Activated B cell treated with CpG ODN at 0.5 μM for 24 hours (primary cell): ENCODE measurements at regions not wholly inside any gene's neighbourhood (a gene's known extent, or its start where the extent isn't known, plus 50 kb on each side); places are given as distances from the start of the nearest gene placed in this dataset.

Source experiments
- ATAC-seq: fragments of 200-7000 bp; cut with Tn5 transposase; one replicate; pipeline ENCODE4 v1.10.0; 2021; ENCODE audit warnings: low read depth, mild to moderate bottlenecking, moderate library complexity
- CTCF ChIA-PET: fragments of 350-600 bp; sonication (Branson Sonifier 250); formaldehyde crosslinking; loops from one replicate; lab custom pipeline; 2021; ENCODE audit warnings: antibody characterized with exemption; lab: Charles Lee
- POLR2A ChIA-PET: fragments of 350-600 bp; sonication (Branson Sonifier 250); formaldehyde crosslinking; loops from one replicate; lab custom pipeline; 2021; ENCODE audit warnings: antibody characterized with exemption; lab: Charles Lee
- DNase-seq: peaks from one replicate; pipeline ENCODE4 v3.0.0; 2022
- H3K27ac Mint-ChIP-seq: one replicate; pipeline ENCODE4 v1.8.0; 2020; ENCODE audit warnings: mixed read lengths
- H3K27me3 Mint-ChIP-seq: one replicate; pipeline ENCODE4 v1.8.0; 2021; ENCODE audit warnings: mixed read lengths
- H3K36me3 Mint-ChIP-seq: one replicate; pipeline ENCODE4 v1.8.0; 2021; ENCODE audit warnings: low read depth, mixed read lengths
- H3K4me1 Mint-ChIP-seq: one replicate; pipeline ENCODE4 v1.8.0; 2021; ENCODE audit warnings: mixed read lengths
- H3K4me3 Mint-ChIP-seq: one replicate; pipeline ENCODE4 v1.8.0; 2020; ENCODE audit warnings: mild to moderate bottlenecking, mixed read lengths
- H3K9me3 Mint-ChIP-seq: one replicate; pipeline ENCODE4 v1.8.0; 2020; ENCODE audit warnings: mixed read lengths
- intact Hi-C: fragments of 100-400 bp; cut with micrococcal nuclease; formaldehyde crosslinking; loops from one replicate; pipeline ENCODE4 v1.15.1; 2024
- TF ChIP-seq, protein P1 (sequence below): fragments of 200-600 bp; IDR thresholded peaks from one replicate; pipeline ENCODE4 v1.8.0; 2022; ENCODE audit warnings: antibody characterized with exemption, mild to moderate bottlenecking

DNA sequence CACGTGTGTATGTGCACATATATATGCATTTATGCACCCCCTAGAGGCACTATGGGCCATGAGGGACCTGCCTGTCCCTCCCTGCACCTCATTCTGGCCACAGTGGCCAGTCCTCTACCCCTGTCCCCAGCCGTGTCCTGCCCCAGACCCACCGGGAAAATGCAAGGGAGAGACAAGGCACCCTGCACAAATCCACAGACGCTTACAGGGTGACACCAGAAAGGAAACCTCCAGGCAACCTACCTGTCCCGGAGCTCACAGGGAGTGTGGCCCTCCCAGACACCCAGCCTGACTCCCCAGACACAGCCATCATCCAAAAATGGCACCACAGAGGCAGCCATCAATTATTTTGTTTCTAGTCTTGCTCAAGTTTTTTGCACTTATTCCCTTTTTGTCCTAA lies 440.4 kb downstream of the SOX9 start:
- H3K4me1 Mint-ChIP-seq: no peaks in the 10 kb centered on the region
- no peak overlapping the region for H3K27ac Mint-ChIP-seq
- TF ChIP-seq, protein P1, sequence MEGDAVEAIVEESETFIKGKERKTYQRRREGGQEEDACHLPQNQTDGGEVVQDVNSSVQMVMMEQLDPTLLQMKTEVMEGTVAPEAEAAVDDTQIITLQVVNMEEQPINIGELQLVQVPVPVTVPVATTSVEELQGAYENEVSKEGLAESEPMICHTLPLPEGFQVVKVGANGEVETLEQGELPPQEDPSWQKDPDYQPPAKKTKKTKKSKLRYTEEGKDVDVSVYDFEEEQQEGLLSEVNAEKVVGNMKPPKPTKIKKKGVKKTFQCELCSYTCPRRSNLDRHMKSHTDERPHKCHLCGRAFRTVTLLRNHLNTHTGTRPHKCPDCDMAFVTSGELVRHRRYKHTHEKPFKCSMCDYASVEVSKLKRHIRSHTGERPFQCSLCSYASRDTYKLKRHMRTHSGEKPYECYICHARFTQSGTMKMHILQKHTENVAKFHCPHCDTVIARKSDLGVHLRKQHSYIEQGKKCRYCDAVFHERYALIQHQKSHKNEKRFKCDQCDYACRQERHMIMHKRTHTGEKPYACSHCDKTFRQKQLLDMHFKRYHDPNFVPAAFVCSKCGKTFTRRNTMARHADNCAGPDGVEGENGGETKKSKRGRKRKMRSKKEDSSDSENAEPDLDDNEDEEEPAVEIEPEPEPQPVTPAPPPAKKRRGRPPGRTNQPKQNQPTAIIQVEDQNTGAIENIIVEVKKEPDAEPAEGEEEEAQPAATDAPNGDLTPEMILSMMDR: no peak
- no peak for ATAC-seq
- no peaks in the 10 kb centered on the region for H3K36me3 Mint-ChIP-seq
- no peaks in the 10 kb centered on the region for H3K9me3 Mint-ChIP-seq
- H3K4me3 Mint-ChIP-seq: no peak overlapping the region
- H3K27me3 Mint-ChIP-seq: peaks cover 3% of the 10 kb centered on the region
- DNase-seq: no peak
- POLR2A ChIA-PET: no interaction called here
- intact Hi-C loops: loop anchor here (5.0 kb wide), 1 partner anchor 696 kb away; no protein-coding TSS in a partner anchor
- CTCF ChIA-PET: interaction anchor here (0.8 to 3.0 kb wide), 3 partner anchors 25 to 808 kb away, joined by 4 to 14 read pairs (median 4); no protein-coding TSS in a partner anchor

DNA sequence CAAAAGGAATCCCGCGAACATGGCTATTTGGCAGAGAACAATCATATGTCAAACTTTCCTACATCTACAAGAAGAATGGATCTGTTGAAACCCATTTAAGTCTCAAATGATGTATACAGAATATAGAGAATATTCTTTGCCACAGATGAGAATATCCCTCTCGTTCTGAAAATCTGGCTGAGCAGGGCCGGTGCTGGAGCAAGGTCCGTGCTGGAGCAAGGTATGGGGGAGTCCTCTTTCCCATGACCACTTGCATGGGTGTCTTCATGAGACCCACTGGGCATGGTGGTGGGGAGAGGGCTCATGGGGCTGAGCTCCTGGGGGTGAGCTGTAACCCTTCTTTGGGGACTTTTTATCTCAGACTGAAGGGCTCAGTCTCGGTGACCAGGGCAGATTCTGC lies 440.9 kb downstream of the SOX9 start:
- intact Hi-C loops: loop anchor here (5.0 kb wide), 1 partner anchor 696 kb away; no protein-coding TSS in a partner anchor
- Mint-ChIP-seq H3K27ac (no peak overlapping the region), H3K4me3 (no peak overlapping the region), H3K4me1 (no peaks in the 10 kb centered on the region), H3K36me3 (no peaks in the 10 kb centered on the region), H3K27me3 (peaks cover 3% of the 10 kb centered on the region), H3K9me3 (no peaks in the 10 kb centered on the region)
- ChIA-PET POLR2A (no interaction called here), CTCF (no interaction called here)
- TF ChIP-seq, protein P1: no peak
- ATAC-seq (no peak), DNase-seq (no peak)

- intact Hi-C loops: loop anchor here (5.0 kb wide), 1 partner anchor 695 kb away; no protein-coding TSS in a partner anchor
- H3K4me3 Mint-ChIP-seq: no peak overlapping the region
- TF ChIP-seq, protein P1: no peak
- ChIA-PET POLR2A (no interaction called here), CTCF (no interaction called here)
- H3K4me1 Mint-ChIP-seq: no peaks in the 10 kb centered on the region
- DNase-seq: no peak
- no peaks in the 10 kb centered on the region for H3K36me3 Mint-ChIP-seq
- peaks cover 3% of the 10 kb centered on the region for H3K27me3 Mint-ChIP-seq
- H3K27ac Mint-ChIP-seq: no peak overlapping the region
- no peaks in the 10 kb centered on the region for H3K9me3 Mint-ChIP-seq
- no peak for ATAC-seq
These were observed 441.9 kb downstream of the SOX9 start for GRCh38 chr17:72562615-72563188.

GRCh38 chr17:72563952-72564351 lies 443.1 kb downstream of the SOX9 start:
- Mint-ChIP-seq H3K27me3 (peaks cover 3% of the 10 kb centered on the region), H3K4me1 (no peaks in the 10 kb centered on the region), H3K36me3 (no peaks in the 10 kb centered on the region), H3K9me3 (no peaks in the 10 kb centered on the region), H3K4me3 (no peak overlapping the region), H3K27ac (no peak overlapping the region)
- ChIA-PET CTCF (no interaction called here), POLR2A (no interaction called here)
- TF ChIP-seq, protein P1: no peak
- intact Hi-C loops: loop anchor here (5.0 kb wide), 1 partner anchor 693 kb away; no protein-coding TSS in a partner anchor
- no peak for DNase-seq
- ATAC-seq: no peak

DNA sequence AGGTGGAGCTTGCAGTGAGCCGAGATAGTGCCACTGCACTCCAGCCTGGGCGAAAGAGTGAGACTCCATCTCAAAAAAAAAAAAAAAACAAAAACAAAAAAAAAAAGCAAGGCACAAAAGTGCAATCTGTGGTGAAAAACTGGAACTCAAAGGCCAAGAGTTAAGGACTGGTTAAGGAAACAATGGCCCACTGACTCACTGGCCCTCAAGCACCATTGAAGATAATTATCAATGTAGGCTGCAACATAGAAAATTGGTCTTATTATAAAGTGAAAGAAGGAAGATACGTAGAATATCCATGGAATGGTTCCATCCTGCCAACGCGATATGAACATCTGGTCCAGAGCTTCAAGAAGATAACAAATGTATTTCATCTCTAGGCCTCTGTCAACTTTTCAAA lies 444.2 kb downstream of the SOX9 start:
- POLR2A ChIA-PET: no interaction called here
- no peak overlapping the region for H3K4me3 Mint-ChIP-seq
- H3K9me3 Mint-ChIP-seq: no peaks in the 10 kb centered on the region
- no peaks in the 10 kb centered on the region for H3K36me3 Mint-ChIP-seq
- no peak for ATAC-seq
- no peaks in the 10 kb centered on the region for H3K4me1 Mint-ChIP-seq
- CTCF ChIA-PET: no interaction called here
- intact Hi-C loops: no loop called here
- DNase-seq: no peak
- H3K27me3 Mint-ChIP-seq: peaks cover 3% of the 10 kb centered on the region
- H3K27ac Mint-ChIP-seq: no peak overlapping the region
- TF ChIP-seq, protein P1: no peak
